Duodenal mucosa (tissue), 2 donors: ENCODE measurements at regions not wholly inside any gene's neighbourhood (a gene's known extent, or its start where the extent isn't known, plus 50 kb on each side); places are given as distances from the start of the nearest gene placed in this dataset.
"Not testable (repeated sequence)": the region's sequence is repeated elsewhere in the genome, so short reads cannot be mapped to it uniquely, and the experiment has no call there.

Experiments
- H3K27ac ChIP-seq: one replicate; pipeline ENCODE4 v1.7.0; 2013; ENCODE audit warnings: low read depth, low read length
- H3K27me3 ChIP-seq, 2 donors: one replicate each; pipeline ENCODE4 v1.7.0; 2013; ENCODE audit warnings: low read length in 2 of 2, control low read depth in 1 of 2; ENCODE audit not compliant: insufficient read depth in 2 of 2, control insufficient read depth in 1 of 2
- H3K36me3 ChIP-seq, 2 donors: one replicate each; pipeline ENCODE4 v1.7.0; 2013; ENCODE audit warnings: low read length in 2 of 2, control low read depth in 1 of 2; ENCODE audit not compliant: insufficient read depth in 2 of 2, control insufficient read depth in 1 of 2
- H3K4me1 ChIP-seq, 2 donors: one replicate each; pipeline ENCODE4 v1.7.0; 2013; ENCODE audit warnings: low read length in 2 of 2, control low read depth in 1 of 2; ENCODE audit not compliant: insufficient read depth in 2 of 2, control insufficient read depth in 1 of 2
- H3K4me3 ChIP-seq, 2 donors: one replicate each; pipeline ENCODE4 v1.7.0; 2013; ENCODE audit warnings: low read length in 2 of 2, low read depth in 1 of 2
- H3K9ac ChIP-seq, 2 donors: one replicate each; pipeline ENCODE4 v1.7.0; 2013; ENCODE audit warnings: low read length in 2 of 2, low read depth in 1 of 2
- H3K9me3 ChIP-seq, 2 donors: one replicate each; pipeline ENCODE4 v1.7.0; 2013; ENCODE audit warnings: low read length in 2 of 2, control low read depth in 1 of 2; ENCODE audit not compliant: control insufficient read depth in 1 of 2

GRCh38 chr20:26057135-26057752, 360.6 kb upstream of the ZNF337 start:
- not testable (repeated sequence) for H3K4me3 ChIP-seq, H3K9me3 ChIP-seq, H3K36me3 ChIP-seq, H3K9ac ChIP-seq, H3K4me1 ChIP-seq, H3K27me3 ChIP-seq, H3K27ac ChIP-seq

- H3K27ac ChIP-seq, H3K27me3 ChIP-seq, H3K36me3 ChIP-seq, H3K4me1 ChIP-seq, H3K4me3 ChIP-seq, H3K9ac ChIP-seq, H3K9me3 ChIP-seq: not testable (repeated sequence)
Measured at GRCh38 chr20:26025792-26026191, 329.1 kb upstream of the ZNF337 start.

GRCh38 chr20:26010942-26011276, 314.3 kb upstream of the ZNF337 start:
- not testable (repeated sequence) for H3K27me3 ChIP-seq, H3K36me3 ChIP-seq, H3K4me3 ChIP-seq, H3K9ac ChIP-seq, H3K4me1 ChIP-seq, H3K9me3 ChIP-seq, H3K27ac ChIP-seq

- peak overlapping the region; percentile 15 to 66 for H3K9ac ChIP-seq
- H3K36me3 ChIP-seq, H3K9me3 ChIP-seq, H3K27me3 ChIP-seq, H3K4me1 ChIP-seq: not testable (repeated sequence)
- peak overlapping the region; percentile 70 to 75 for H3K4me3 ChIP-seq
- peak overlapping the region; percentile 50 for H3K27ac ChIP-seq
Measured at GRCh38 chr20:26010224-26010941, 313.7 kb upstream of the ZNF337 start.

- not testable (repeated sequence) for H3K27me3 ChIP-seq, H3K4me1 ChIP-seq, H3K36me3 ChIP-seq, H3K9me3 ChIP-seq
- peak overlapping the region; percentile 70 to 75 for H3K4me3 ChIP-seq
- H3K9ac ChIP-seq, result peak overlapping the region; percentile 15 to 66
- H3K27ac ChIP-seq, result peak overlapping the region; percentile 50
Measured at GRCh38 chr20:26009402-26010223, 313.0 kb upstream of the ZNF337 start.

GRCh38 chr20:26008026-26008425, 311.4 kb upstream of the ZNF337 start:
- not testable (repeated sequence) for H3K4me1 ChIP-seq, H3K27ac ChIP-seq, H3K9me3 ChIP-seq, H3K27me3 ChIP-seq, H3K9ac ChIP-seq, H3K4me3 ChIP-seq, H3K36me3 ChIP-seq

- not testable (repeated sequence) for H3K4me1 ChIP-seq, H3K9me3 ChIP-seq, H3K36me3 ChIP-seq
Measured at GRCh38 chr20:26006164-26006563, 309.5 kb upstream of the ZNF337 start.

GRCh38 chr20:26003959-26004358, 307.3 kb upstream of the ZNF337 start:
- not testable (repeated sequence) for H3K9me3 ChIP-seq, H3K4me1 ChIP-seq, H3K27ac ChIP-seq, H3K27me3 ChIP-seq, H3K36me3 ChIP-seq, H3K4me3 ChIP-seq, H3K9ac ChIP-seq

More at GRCh38 chr20:26006164-26006563, 309.5 kb upstream of the ZNF337 start:
- not testable (repeated sequence) for H3K4me3 ChIP-seq, H3K9ac ChIP-seq, H3K27ac ChIP-seq, H3K27me3 ChIP-seq

GRCh38 chr20:25997367-25998038, 300.9 kb upstream of the ZNF337 start:
- not testable (repeated sequence) for H3K9me3 ChIP-seq, H3K9ac ChIP-seq, H3K36me3 ChIP-seq, H3K4me3 ChIP-seq, H3K27ac ChIP-seq, H3K27me3 ChIP-seq, H3K4me1 ChIP-seq

- Histone ChIP-seq H3K27me3 (no peaks in the 10 kb centered on the region), H3K36me3 (no peaks in the 10 kb centered on the region), H3K27ac (no peak overlapping the region), H3K4me1 (no peaks in the 10 kb centered on the region), H3K9ac (no peak overlapping the region), H3K4me3 (no peak overlapping the region), H3K9me3 (no peaks in the 10 kb centered on the region)
Measured at GRCh38 chr20:25992146-25992545, 295.5 kb upstream of the ZNF337 start.
